Esophagus squamous epithelium (tissue), 4 donors: ENCODE measurements at regions not wholly inside any gene's neighbourhood (a gene's known extent, or its start where the extent isn't known, plus 50 kb on each side); places are given as distances from the start of the nearest gene placed in this dataset.

Experiments used
- POLR2A ChIP-seq, 4 donors: fragments of 450-650 bp; IDR thresholded peaks; one replicate each; pipeline ENCODE4 v1.6.1; 2017; ENCODE audit warnings: antibody characterized with exemption in 4 of 4, mild to moderate bottlenecking in 4 of 4, moderate library complexity in 3 of 4
- TF ChIP-seq, protein P1 (sequence below), 6 experiments: fragments of 450-650 bp in 4 of 6; fragments of 200-600 bp in 2 of 6; sonication (generic) in 2 of 6; IDR thresholded peaks; one replicate each; pipeline ENCODE4 v1.5.1; 2016 to 2019; ENCODE audit warnings: antibody characterized with exemption in 6 of 6, mild to moderate bottlenecking in 4 of 6, moderate library complexity in 4 of 6

DNA sequence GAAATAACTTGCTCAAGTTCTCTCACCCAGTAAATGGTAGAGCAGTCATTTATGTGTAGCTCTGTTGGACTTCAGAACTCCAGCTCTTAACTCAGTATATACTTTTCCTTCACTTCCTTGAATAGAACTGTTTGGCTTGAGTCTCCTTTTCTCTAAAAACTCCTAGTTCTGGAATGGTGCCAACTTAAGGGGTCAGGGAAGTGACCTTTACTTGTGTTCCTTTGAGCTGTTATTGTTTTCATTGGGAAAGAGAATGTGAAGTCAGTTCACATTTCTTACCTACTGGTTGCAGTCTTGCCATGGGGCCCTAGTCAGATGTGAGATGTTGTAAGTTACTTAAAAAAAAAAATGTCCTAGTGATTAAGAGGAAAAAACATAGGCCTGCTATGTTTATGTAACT is 77.0 kb upstream of the MACF1 start:
- TF ChIP-seq, protein P1, sequence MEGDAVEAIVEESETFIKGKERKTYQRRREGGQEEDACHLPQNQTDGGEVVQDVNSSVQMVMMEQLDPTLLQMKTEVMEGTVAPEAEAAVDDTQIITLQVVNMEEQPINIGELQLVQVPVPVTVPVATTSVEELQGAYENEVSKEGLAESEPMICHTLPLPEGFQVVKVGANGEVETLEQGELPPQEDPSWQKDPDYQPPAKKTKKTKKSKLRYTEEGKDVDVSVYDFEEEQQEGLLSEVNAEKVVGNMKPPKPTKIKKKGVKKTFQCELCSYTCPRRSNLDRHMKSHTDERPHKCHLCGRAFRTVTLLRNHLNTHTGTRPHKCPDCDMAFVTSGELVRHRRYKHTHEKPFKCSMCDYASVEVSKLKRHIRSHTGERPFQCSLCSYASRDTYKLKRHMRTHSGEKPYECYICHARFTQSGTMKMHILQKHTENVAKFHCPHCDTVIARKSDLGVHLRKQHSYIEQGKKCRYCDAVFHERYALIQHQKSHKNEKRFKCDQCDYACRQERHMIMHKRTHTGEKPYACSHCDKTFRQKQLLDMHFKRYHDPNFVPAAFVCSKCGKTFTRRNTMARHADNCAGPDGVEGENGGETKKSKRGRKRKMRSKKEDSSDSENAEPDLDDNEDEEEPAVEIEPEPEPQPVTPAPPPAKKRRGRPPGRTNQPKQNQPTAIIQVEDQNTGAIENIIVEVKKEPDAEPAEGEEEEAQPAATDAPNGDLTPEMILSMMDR (IDR thresholded peaks at IDR 0.05): no peak
- no peak for TF ChIP-seq POLR2A (IDR thresholded peaks at IDR 0.05)
